Liver (tissue), 8 donors: ENCODE measurements at regions not wholly inside any gene's neighbourhood (a gene's known extent, or its start where the extent isn't known, plus 50 kb on each side); places are given as distances from the start of the nearest gene placed in this dataset.

Source experiments
- DNase-seq: peaks from one replicate; pipeline ENCODE4 v3.0.0-alpha.2; 2017; ENCODE audit warnings: low spot score
- H3K27ac ChIP-seq, 2 donors: one replicate each; pipeline ENCODE4 v1.7.0; 2013; ENCODE audit warnings: inconsistent platforms in 2 of 2, low read length in 2 of 2, control low read depth in 1 of 2, low read depth in 1 of 2, mild to moderate bottlenecking in 1 of 2
- H3K27me3 ChIP-seq, 4 donors: one replicate each; pipeline versions ENCODE4 v1.6.1 to v1.7.0; 2013; ENCODE audit warnings: low read length in 3 of 4, inconsistent platforms in 1 of 4, mild to moderate bottlenecking in 1 of 4, moderate library complexity in 1 of 4; ENCODE audit not compliant: control insufficient read depth in 4 of 4, insufficient read depth in 4 of 4
- H3K36me3 ChIP-seq, 4 donors: one replicate each; pipeline versions ENCODE4 v1.6.1 to v1.7.0; 2013; ENCODE audit warnings: low read length in 3 of 4, mild to moderate bottlenecking in 3 of 4, low read depth in 1 of 4, moderate library complexity in 1 of 4; ENCODE audit not compliant: control insufficient read depth in 4 of 4, insufficient read depth in 3 of 4
- H3K4me1 ChIP-seq, 4 donors: one replicate each; pipeline versions ENCODE4 v1.6.1 to v1.7.0; 2013; ENCODE audit warnings: low read length in 3 of 4, mild to moderate bottlenecking in 3 of 4, moderate library complexity in 1 of 4; ENCODE audit not compliant: control insufficient read depth in 4 of 4, insufficient read depth in 4 of 4
- H3K4me3 ChIP-seq, 3 donors: one replicate each; pipeline versions ENCODE4 v1.6.1 to v1.7.0; 2013; ENCODE audit warnings: low read length in 3 of 3, control low read depth in 1 of 3, low read depth in 1 of 3, mild to moderate bottlenecking in 1 of 3
- H3K9ac ChIP-seq, 2 donors: one replicate each; pipeline ENCODE4 v1.7.0; 2013; ENCODE audit warnings: low read length in 2 of 2, mild to moderate bottlenecking in 2 of 2, moderate library complexity in 2 of 2, control low read depth in 1 of 2, low read depth in 1 of 2
- H3K9me3 ChIP-seq, 4 donors: one replicate each; pipeline versions ENCODE4 v1.6.1 to v1.7.0; 2013; ENCODE audit warnings: low read length in 3 of 4; ENCODE audit not compliant: control insufficient read depth in 4 of 4
- EGR1 ChIP-seq, 2 donors: IDR thresholded peaks; 2 replicates each; pipeline ENCODE4 v1.6.1; 2016 to 2018; ENCODE audit warnings: antibody characterized with exemption in 2 of 2, low read depth in 2 of 2
- FOXA1 ChIP-seq: IDR thresholded peaks from 2 replicates; pipeline ENCODE4 v1.6.1; 2016; ENCODE audit warnings: antibody characterized with exemption
- HNF4A ChIP-seq, 2 donors: conservative IDR thresholded peaks; 2 replicates each; pipeline ENCODE4 v1.6.1; 2016; ENCODE audit warnings: antibody characterized with exemption in 2 of 2, mild to moderate bottlenecking in 2 of 2
- NR2F2 ChIP-seq: IDR thresholded peaks from 2 replicates; pipeline ENCODE4 v1.6.1; 2016; ENCODE audit warnings: antibody characterized with exemption
- SP1 ChIP-seq: IDR thresholded peaks from 2 replicates; pipeline ENCODE4 v1.6.1; 2018; ENCODE audit warnings: antibody characterized with exemption, mild to moderate bottlenecking
- YY1 ChIP-seq: IDR thresholded peaks from 2 replicates; pipeline ENCODE4 v1.6.1; 2016; ENCODE audit warnings: antibody characterized with exemption, mild to moderate bottlenecking
- WGBS: extraction: QIAGEN DNeasy Blood & Tissue Kit; methylation state at CpG from one replicate; pipeline ENCODE4 v1.1.7; 2013; 5-methylcytosine and 5-hydroxymethylcytosine counted together
- TF ChIP-seq, protein P1 (sequence below): fragments of 150-350 bp; IDR thresholded peaks from 2 replicates; pipeline ENCODE4 v1.5.1; 2017; ENCODE audit warnings: improper control_type of control experiment, low read depth, low read length; ENCODE audit not compliant: missing input control
- TF ChIP-seq, protein P2 (sequence below): IDR thresholded peaks from 2 replicates; pipeline ENCODE4 v1.6.1; 2016; ENCODE audit warnings: antibody characterized with exemption
- donor health status: healthy.
- donor health status: healthy.
- donor health status: healthy.
- donor health status: healthy.
- donor health status: healthy.

DNA sequence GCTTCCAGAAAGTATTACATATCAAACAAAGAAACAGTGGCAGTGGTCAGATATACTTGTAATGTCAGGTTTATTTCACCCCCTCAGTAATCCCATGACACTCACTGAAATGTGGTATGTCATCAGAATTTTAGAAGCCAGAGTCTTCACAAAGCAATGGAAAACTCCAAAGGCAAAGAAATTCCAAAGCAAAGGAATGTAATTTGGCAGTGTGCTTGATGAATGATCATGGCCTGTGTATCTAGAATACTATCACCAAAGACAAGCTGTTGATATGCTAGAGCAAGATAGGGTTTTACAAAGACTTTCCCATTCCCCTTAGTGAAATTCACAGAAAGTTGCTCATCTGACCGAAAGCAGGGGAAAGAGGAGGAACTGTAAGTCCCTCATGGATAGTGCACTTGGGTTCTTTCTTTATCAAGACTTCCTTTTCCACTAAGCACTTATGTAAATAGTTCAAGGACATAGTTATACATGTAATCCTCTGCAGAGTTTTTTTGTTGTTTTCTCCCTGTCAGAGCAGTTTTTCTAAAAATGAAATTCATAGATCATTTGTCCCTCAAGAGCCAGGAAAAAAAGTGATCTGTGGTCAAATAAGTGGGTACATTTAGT, 243.4 kb downstream of the NHLRC3 start:
- no peak for DNase-seq

DNA sequence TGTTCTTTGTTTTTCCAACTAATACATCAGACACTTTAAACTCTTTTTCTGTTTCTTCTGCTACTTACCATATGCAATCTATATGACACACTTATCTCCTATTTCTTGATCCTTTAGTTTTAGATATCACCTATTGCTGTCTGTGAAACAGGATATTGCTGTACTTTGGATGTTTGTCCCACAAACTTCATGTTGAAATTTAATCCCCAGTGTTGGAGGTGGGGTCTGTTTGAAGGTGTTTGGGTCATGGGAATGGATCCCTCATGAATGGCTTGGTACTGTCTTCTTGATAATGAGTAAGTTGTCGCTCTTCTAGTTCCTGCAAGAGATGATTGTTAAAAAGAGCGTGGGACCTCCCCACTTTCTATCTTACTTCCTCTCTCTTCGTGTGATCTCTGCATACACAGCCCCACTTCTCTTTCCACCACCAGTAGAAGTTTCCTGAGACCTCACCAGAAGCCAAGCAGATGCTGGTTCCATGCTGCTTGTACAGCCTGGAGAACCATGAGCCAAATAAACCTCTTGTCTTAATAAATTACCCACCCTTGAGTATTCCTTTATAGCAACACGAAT, 244.2 kb downstream of the NHLRC3 start:
- no peak overlapping the region for H3K9ac ChIP-seq
- H3K4me1 ChIP-seq = peaks cover 5 to 14% (median 7%) of the 10 kb centered on the region in 4 donors
- TF ChIP-seq NR2F2 (no peak), HNF4A (conservative IDR thresholded peaks at IDR 0.05) (peak; percentile 20 to 31)
- no peak overlapping the region for H3K27ac ChIP-seq
- H3K36me3 ChIP-seq = no peaks in the 10 kb centered on the region
- WGBS = 65% methylated on average over 4 of the region's 4 CpGs
- H3K4me3 ChIP-seq = no peak overlapping the region
- peaks cover 0 to 2% (median under 1%) of the 10 kb centered on the region in 4 donors for H3K9me3 ChIP-seq
- no peak for DNase-seq
- no peaks in the 10 kb centered on the region for H3K27me3 ChIP-seq

More for the DNA sequence above, 243.4 kb downstream of the NHLRC3 start:
- Histone ChIP-seq H3K27me3 (no peaks in the 10 kb centered on the region), H3K27ac (no peak overlapping the region), H3K4me3 (no peak overlapping the region), H3K9me3 (no peaks in the 10 kb centered on the region), H3K4me1 (peaks cover 5 to 14% (median 7%) of the 10 kb centered on the region in 4 donors), H3K9ac (no peak overlapping the region), H3K36me3 (no peaks in the 10 kb centered on the region)
- WGBS = 55% methylated on average over 1 of the region's 1 CpG
- peak; percentile 58 for TF ChIP-seq NR2F2
- TF ChIP-seq, protein P1, sequence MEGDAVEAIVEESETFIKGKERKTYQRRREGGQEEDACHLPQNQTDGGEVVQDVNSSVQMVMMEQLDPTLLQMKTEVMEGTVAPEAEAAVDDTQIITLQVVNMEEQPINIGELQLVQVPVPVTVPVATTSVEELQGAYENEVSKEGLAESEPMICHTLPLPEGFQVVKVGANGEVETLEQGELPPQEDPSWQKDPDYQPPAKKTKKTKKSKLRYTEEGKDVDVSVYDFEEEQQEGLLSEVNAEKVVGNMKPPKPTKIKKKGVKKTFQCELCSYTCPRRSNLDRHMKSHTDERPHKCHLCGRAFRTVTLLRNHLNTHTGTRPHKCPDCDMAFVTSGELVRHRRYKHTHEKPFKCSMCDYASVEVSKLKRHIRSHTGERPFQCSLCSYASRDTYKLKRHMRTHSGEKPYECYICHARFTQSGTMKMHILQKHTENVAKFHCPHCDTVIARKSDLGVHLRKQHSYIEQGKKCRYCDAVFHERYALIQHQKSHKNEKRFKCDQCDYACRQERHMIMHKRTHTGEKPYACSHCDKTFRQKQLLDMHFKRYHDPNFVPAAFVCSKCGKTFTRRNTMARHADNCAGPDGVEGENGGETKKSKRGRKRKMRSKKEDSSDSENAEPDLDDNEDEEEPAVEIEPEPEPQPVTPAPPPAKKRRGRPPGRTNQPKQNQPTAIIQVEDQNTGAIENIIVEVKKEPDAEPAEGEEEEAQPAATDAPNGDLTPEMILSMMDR = no peak
- TF ChIP-seq EGR1 (IDR thresholded peaks at IDR 0.05; ENCODE audit: low read depth in 2 of 2) = no peak

DNA sequence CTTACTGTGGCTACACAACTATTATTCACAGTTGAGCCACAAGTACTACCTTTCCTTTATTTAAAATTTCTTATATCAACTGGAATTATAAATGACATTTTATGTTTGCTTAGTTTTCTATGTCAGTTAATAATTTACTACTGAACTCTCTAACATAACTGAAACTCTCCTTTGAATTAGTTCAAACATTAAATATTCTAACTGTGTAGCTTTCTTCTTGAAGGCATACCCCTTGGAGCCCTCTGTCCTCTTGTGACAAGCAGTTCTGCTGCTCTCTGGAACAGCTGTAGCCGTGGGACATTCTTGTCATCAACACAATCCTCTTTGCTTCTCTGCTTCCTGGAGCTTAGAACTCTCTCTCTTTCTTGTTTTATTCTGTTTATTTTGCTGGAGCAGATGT, 244.8 kb downstream of the NHLRC3 start:
- no peak overlapping the region for H3K4me3 ChIP-seq
- WGBS = 35% methylated on average over 1 of the region's 1 CpG
- peaks cover 2 to 6% (median 4%) of the 10 kb centered on the region in 4 donors for H3K9me3 ChIP-seq
- H3K36me3 ChIP-seq = no peaks in the 10 kb centered on the region
- H3K27me3 ChIP-seq = no peaks in the 10 kb centered on the region
- H3K27ac ChIP-seq = peak overlapping the region in 1 of 2 donors; percentile 32
- TF ChIP-seq SP1 (peak; percentile 28), FOXA1 (no peak), HNF4A (conservative IDR thresholded peaks at IDR 0.05) (peak in 1 of 2 donors; percentile 4), YY1 (no peak)
- TF ChIP-seq, protein P2, sequence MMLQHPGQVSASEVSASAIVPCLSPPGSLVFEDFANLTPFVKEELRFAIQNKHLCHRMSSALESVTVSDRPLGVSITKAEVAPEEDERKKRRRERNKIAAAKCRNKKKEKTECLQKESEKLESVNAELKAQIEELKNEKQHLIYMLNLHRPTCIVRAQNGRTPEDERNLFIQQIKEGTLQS = no peak
- TF ChIP-seq, protein P1 = no peak
- no peak for DNase-seq
- H3K9ac ChIP-seq = peak overlapping the region in 1 of 2 donors; percentile 17
- peaks cover 5 to 14% (median 7%) of the 10 kb centered on the region in 4 donors for H3K4me1 ChIP-seq
